CD4-positive, alpha-beta memory T cell (primary cell): ENCODE measurements at regions not wholly inside any gene's neighbourhood (a gene's known extent, or its start where the extent isn't known, plus 50 kb on each side); places are given as distances from the start of the nearest gene placed in this dataset.
A peak's percentile ranks its signal among the peaks of the same experiment; 100 is the strongest.

Source experiments
- CTCF ChIA-PET: fragments of 350-600 bp; sonication (Branson Sonifier 250); formaldehyde crosslinking; loops from one replicate; lab custom pipeline; 2021; ENCODE audit warnings: inconsistent platforms; ENCODE audit not compliant: partially characterized antibody; lab: Charles Lee
- POLR2A ChIA-PET: fragments of 350-600 bp; sonication (Branson Sonifier 250); formaldehyde crosslinking; loops from one replicate; lab custom pipeline; 2021; ENCODE audit not compliant: partially characterized antibody; lab: Charles Lee
- DNase-seq, 5 donors: peaks; one replicate each; pipeline versions ENCODE4 v3.0.0 to v3.0.0-alpha.2; 2020 to 2022; ENCODE audit warnings: mixed read lengths in 1 of 5
- H3K27ac ChIP-seq: one replicate; pipeline ENCODE4 v1.7.0; 2013; ENCODE audit warnings: low read depth, low read length
- H3K27me3 ChIP-seq: 2 replicates; pipeline ENCODE4 v1.7.0; 2013; ENCODE audit warnings: mild to moderate bottlenecking, low read length, moderate library complexity; ENCODE audit not compliant: insufficient read depth
- H3K36me3 ChIP-seq: 2 replicates; pipeline ENCODE4 v1.7.0; 2013; ENCODE audit warnings: mild to moderate bottlenecking, low read length, moderate library complexity; ENCODE audit not compliant: insufficient read depth
- H3K4me1 ChIP-seq: 2 replicates; pipeline ENCODE4 v1.7.0; 2013; ENCODE audit warnings: mild to moderate bottlenecking, low read length, moderate library complexity; ENCODE audit not compliant: insufficient read depth
- H3K4me3 ChIP-seq, 2 donors: one replicate each; pipeline ENCODE4 v1.7.0; 2013; ENCODE audit warnings: low read length in 2 of 2, mild to moderate bottlenecking in 1 of 2
- H3K9me3 ChIP-seq, 2 donors: one replicate each; pipeline ENCODE4 v1.7.0; 2013; ENCODE audit warnings: low read length in 2 of 2, control low read depth in 1 of 2; ENCODE audit not compliant: control insufficient read depth in 1 of 2
- H3K27ac Mint-ChIP-seq, 7 donors: one replicate each; pipeline ENCODE4 v1.8.0; 2020 to 2021; ENCODE audit warnings: mixed read lengths in 7 of 7, mild to moderate bottlenecking in 6 of 7, inconsistent platforms in 3 of 7, moderate library complexity in 3 of 7
- H3K27me3 Mint-ChIP-seq, 2 donors: one replicate each; pipeline ENCODE4 v1.8.0; 2020 to 2021; ENCODE audit warnings: mixed read lengths in 2 of 2
- H3K36me3 Mint-ChIP-seq, 2 donors: one replicate each; pipeline ENCODE4 v1.8.0; 2020 to 2021; ENCODE audit warnings: mixed read lengths in 2 of 2, inconsistent platforms in 1 of 2, mild to moderate bottlenecking in 1 of 2
- H3K4me1 Mint-ChIP-seq, 4 donors: one replicate each; pipeline ENCODE4 v1.8.0; 2020 to 2021; ENCODE audit warnings: mixed read lengths in 4 of 4, mild to moderate bottlenecking in 1 of 4
- H3K4me3 Mint-ChIP-seq, 8 donors: one replicate each; pipeline ENCODE4 v1.8.0; 2020 to 2021; ENCODE audit warnings: mixed read lengths in 8 of 8, mild to moderate bottlenecking in 7 of 8, moderate library complexity in 6 of 8, inconsistent platforms in 3 of 8
- H3K9me3 Mint-ChIP-seq, 8 donors: one replicate each; pipeline ENCODE4 v1.8.0; 2020 to 2021; ENCODE audit warnings: mixed read lengths in 8 of 8, mild to moderate bottlenecking in 5 of 8, inconsistent platforms in 3 of 8, moderate library complexity in 1 of 8
- intact Hi-C: fragments of 100-400 bp; cut with micrococcal nuclease; formaldehyde crosslinking; loops from one replicate; pipeline ENCODE4 v1.15.1; 2023

GRCh38 chr14:55798406-55798805 is 218.4 kb downstream of the KTN1 start:
- Histone ChIP-seq H3K27ac (no peak overlapping the region), H3K27me3 (no peaks in the 10 kb centered on the region), H3K4me1 (peaks cover 4% of the 10 kb centered on the region), H3K4me3 (no peak overlapping the region), H3K36me3 (no peaks in the 10 kb centered on the region), H3K9me3 (no peaks in the 10 kb centered on the region)
- Mint-ChIP-seq H3K4me3 (no peak overlapping the region), H3K36me3 (no peaks in the 10 kb centered on the region), H3K27ac (no peak overlapping the region), H3K4me1 (peaks cover 4 to 7% (median 5%) of the 10 kb centered on the region in 4 donors), H3K27me3 (no peaks in the 10 kb centered on the region), H3K9me3 (peaks cover 0 to 8% (median 2%) of the 10 kb centered on the region in 8 donors)
- intact Hi-C loops: no loop called here
- ChIA-PET CTCF (interaction anchor here (1.1 kb wide), 1 partner anchor 9 kb away, joined by 3 read pairs; no protein-coding TSS in a partner anchor), POLR2A (interaction anchor here (0.7 kb wide), 1 partner anchor 9 kb away, joined by 3 read pairs; no protein-coding TSS in a partner anchor)
- DNase-seq: no peak

DNA sequence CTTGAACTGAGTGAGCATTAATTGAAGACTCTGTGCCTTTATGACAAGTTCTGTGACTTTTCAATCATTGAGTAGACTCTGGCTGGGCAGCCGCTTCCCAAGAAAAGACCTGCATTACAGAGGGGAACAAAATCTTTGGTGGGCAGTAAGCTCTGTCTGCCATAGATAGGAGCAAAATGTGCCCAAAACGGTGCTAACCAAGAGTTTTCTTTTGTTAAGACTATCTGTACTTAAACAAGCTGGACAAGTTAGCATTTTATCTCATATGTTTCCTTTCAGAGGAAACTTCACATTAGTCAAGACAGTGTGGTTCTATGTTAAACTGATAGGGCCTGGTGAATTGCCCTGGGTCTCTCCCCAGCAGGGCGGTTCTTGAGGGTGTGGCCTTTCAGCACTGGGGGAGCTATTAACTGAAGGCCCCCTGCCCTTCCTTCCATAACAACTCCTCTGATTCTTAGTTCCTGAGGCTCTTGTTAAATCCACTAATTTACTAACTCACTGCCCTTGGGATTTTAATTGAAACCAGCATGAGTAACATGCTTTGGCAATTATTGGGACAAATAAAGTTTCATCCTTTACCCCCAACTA is 219.6 kb downstream of the KTN1 start:
- no peaks in the 10 kb centered on the region for H3K36me3 ChIP-seq
- intact Hi-C loops: no loop called here
- Mint-ChIP-seq H3K36me3 (no peaks in the 10 kb centered on the region), H3K27ac (no peak overlapping the region), H3K27me3 (no peaks in the 10 kb centered on the region), H3K9me3 (peaks cover 0 to 8% (median 2%) of the 10 kb centered on the region in 8 donors), H3K4me3 (no peak overlapping the region), H3K4me1 (peaks cover 8 to 19% (median 13%) of the 10 kb centered on the region in 4 donors)
- peaks cover 16% of the 10 kb centered on the region for H3K4me1 ChIP-seq
- H3K27ac ChIP-seq: no peak overlapping the region
- H3K27me3 ChIP-seq: no peaks in the 10 kb centered on the region
- no peak for DNase-seq
- no peaks in the 10 kb centered on the region for H3K9me3 ChIP-seq
- H3K4me3 ChIP-seq: no peak overlapping the region
- POLR2A ChIA-PET: no interaction called here
- CTCF ChIA-PET: interaction anchor here (1.7 kb wide), 1 partner anchor 20 kb away, joined by 3 read pairs; no protein-coding TSS in a partner anchor

DNA sequence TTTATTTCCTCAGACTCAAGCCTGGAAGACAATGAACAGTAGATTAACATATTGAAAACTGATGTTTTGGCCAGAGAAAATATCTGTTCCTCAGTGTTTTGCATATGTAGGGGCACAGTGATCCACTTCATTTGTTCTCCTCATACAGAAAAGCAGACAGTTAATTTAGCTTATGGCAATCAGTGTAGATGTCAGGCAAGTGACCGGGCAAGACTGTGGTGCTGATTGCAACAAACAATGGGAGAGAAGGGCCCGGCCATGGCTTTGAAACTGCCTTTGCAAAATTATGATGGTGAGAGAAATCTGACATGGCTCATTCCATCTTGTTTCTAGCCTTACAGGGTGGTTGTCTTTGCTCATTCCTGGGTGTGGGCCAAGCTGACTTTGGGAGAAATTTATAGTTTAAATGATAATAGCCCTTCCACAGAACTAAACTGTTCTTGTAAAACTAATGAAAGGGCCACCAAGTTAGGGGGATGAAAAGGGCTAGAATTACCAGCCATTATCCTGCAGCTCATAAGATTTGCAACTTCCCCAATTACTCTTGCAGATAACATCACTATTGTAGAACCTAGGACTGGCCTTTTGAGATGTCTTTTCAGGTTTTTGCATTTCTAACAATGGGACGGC is 220.3 kb downstream of the KTN1 start:
- Histone ChIP-seq H3K36me3 (no peaks in the 10 kb centered on the region), H3K27ac (no peak overlapping the region), H3K27me3 (no peaks in the 10 kb centered on the region), H3K4me3 (no peak overlapping the region), H3K9me3 (no peaks in the 10 kb centered on the region), H3K4me1 (peaks cover 23% of the 10 kb centered on the region)
- no peak overlapping the region for H3K4me3 Mint-ChIP-seq
- H3K4me1 Mint-ChIP-seq: peaks cover 9 to 25% (median 20%) of the 10 kb centered on the region in 4 donors
- CTCF ChIA-PET: interaction anchor here (1.2 to 1.7 kb wide), 2 partner anchors 19 to 69 kb away, joined by 3 read pairs; no protein-coding TSS in a partner anchor
- no peaks in the 10 kb centered on the region for H3K27me3 Mint-ChIP-seq
- POLR2A ChIA-PET: no interaction called here
- no peak for DNase-seq
- no peak overlapping the region for H3K27ac Mint-ChIP-seq
- peaks cover 0 to 8% (median 3%) of the 10 kb centered on the region in 8 donors for H3K9me3 Mint-ChIP-seq
- no peaks in the 10 kb centered on the region for H3K36me3 Mint-ChIP-seq
- intact Hi-C loops: no loop called here

- H3K4me1 Mint-ChIP-seq: peaks cover 14 to 34% (median 26%) of the 10 kb centered on the region in 4 donors
Observed at GRCh38 chr14:55801121-55801520, 221.1 kb downstream of the KTN1 start.

DNA sequence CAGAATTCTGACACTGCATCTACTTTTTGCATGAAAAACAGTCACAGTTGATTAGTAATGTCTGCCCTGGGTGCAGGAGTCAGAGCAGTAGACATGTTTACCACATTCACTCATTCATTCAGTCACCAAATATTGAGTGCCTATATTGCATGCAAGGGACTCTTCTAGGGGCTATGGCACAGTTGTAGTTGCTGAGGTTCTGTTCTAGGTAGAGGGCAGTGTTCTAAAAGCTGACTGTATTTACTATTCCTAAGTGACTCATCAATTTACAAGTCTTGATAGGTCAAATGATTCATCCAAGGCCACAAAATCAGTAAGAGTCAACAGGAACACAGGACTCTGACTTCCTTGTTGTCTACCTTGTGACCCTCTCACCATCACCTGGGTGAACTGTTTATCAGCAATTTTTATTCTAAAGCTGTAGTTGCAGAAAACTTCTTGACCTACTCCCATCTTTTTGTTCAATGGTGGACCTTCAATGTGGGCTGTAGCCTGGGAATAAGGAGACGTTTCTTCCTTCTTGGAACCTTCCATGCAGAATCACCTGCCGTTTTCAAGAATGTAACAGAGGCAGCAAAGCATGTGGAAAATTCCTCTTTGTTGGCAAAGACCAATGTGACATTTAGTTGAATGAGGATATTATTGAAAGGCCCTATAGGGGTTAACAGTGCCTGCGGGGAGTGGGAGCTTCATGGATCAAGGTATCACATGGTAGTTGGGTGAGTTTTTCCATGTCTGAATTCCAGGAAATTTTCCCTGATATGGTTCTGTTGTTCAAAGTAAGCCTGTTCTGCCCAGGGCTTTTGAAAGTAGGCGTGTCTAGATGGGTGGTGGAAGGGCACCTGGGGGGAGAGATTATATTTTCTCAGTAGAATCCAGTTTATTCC is 223.2 kb downstream of the KTN1 start:
- intact Hi-C loops: loop anchor here (2.0 kb wide), 1 partner anchor 316 kb away; the partner anchor contains the start of gene PELI2
- Mint-ChIP-seq H3K36me3 (no peaks in the 10 kb centered on the region), H3K4me3 (no peak overlapping the region), H3K9me3 (peaks cover 0 to 10% (median 6%) of the 10 kb centered on the region in 8 donors), H3K4me1 (peaks cover 29 to 55% (median 46%) of the 10 kb centered on the region in 4 donors), H3K27me3 (no peaks in the 10 kb centered on the region), H3K27ac (peak overlapping the region in 2 of 7 donors; percentile 57 to 65)
- H3K4me3 ChIP-seq: no peak overlapping the region
- peaks cover 50% of the 10 kb centered on the region for H3K4me1 ChIP-seq
- H3K27me3 ChIP-seq: no peaks in the 10 kb centered on the region
- H3K36me3 ChIP-seq: no peaks in the 10 kb centered on the region
- ChIA-PET POLR2A (interaction anchor here (0.8 kb wide), 1 partner anchor 315 kb away, joined by 4 read pairs; the partner anchor contains the start of gene PELI2), CTCF (no interaction called here)
- DNase-seq: no peak
- no peaks in the 10 kb centered on the region for H3K9me3 ChIP-seq
- H3K27ac ChIP-seq: no peak overlapping the region

More at GRCh38 chr14:55801121-55801520, 221.1 kb downstream of the KTN1 start:
- Histone ChIP-seq H3K4me3 (no peak overlapping the region), H3K9me3 (no peaks in the 10 kb centered on the region), H3K36me3 (no peaks in the 10 kb centered on the region), H3K27ac (no peak overlapping the region), H3K4me1 (peaks cover 30% of the 10 kb centered on the region), H3K27me3 (no peaks in the 10 kb centered on the region)
- CTCF ChIA-PET: interaction anchor here (1.2 to 1.7 kb wide), 2 partner anchors 18 to 69 kb away, joined by 3 read pairs; no protein-coding TSS in a partner anchor
- no peak overlapping the region for H3K4me3 Mint-ChIP-seq
- H3K27me3 Mint-ChIP-seq: no peaks in the 10 kb centered on the region
- no peak for DNase-seq
- intact Hi-C loops: no loop called here
- H3K27ac Mint-ChIP-seq: peak overlapping the region in 2 of 7 donors; percentile 20 to 57
- POLR2A ChIA-PET: no interaction called here
- peaks cover 0 to 8% (median 3%) of the 10 kb centered on the region in 8 donors for H3K9me3 Mint-ChIP-seq
- no peaks in the 10 kb centered on the region for H3K36me3 Mint-ChIP-seq

DNA sequence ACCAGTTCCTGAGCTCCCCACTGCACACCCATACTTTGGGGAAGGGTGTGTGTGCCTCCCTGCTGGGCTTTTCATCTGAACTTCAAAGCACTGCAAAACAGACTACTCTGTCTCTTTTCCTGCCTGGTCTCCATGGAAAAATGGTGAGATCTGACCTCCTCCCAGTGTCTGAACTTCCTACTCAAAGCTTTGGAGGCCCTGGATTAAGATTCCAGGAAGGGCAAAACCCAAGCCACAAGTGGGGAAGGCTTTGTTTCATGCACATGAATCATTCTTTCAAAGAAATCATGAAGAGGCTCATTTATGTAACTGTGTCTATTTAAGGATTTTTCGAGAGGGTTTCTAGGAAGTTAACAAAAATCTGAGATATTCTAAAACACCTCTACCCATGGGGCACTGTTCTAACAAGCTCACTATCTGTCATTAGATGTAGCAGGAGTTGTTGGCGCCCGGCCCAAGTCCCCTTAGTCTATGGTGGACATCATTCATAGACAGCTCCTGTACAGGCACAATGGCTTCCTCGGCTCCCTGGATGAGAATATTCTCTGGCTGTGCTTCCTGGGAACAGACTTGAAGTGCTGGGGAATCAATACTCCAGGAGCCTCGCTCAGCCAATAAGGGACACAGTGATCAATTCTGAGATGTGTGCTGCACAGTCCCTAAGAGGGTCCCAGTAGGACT is 224.0 kb downstream of the KTN1 start:
- Mint-ChIP-seq H3K9me3 (peaks cover 0 to 8% (median 6%) of the 10 kb centered on the region in 8 donors), H3K27ac (peak overlapping the region; percentile 17 to 91 (median 87)), H3K36me3 (no peaks in the 10 kb centered on the region), H3K4me1 (peaks cover 30 to 56% (median 47%) of the 10 kb centered on the region in 4 donors), H3K4me3 (peak overlapping the region in 2 of 8 donors; percentile 50 to 52), H3K27me3 (no peaks in the 10 kb centered on the region)
- ChIA-PET POLR2A (no interaction called here), CTCF (interaction anchor here (1.0 to 1.7 kb wide), 2 partner anchors 11 to 13 kb away, joined by 4 read pairs; no protein-coding TSS in a partner anchor)
- Histone ChIP-seq H3K27me3 (no peaks in the 10 kb centered on the region), H3K4me1 (peaks cover 54% of the 10 kb centered on the region), H3K27ac (no peak overlapping the region), H3K9me3 (no peaks in the 10 kb centered on the region), H3K36me3 (no peaks in the 10 kb centered on the region), H3K4me3 (no peak overlapping the region)
- no peak for DNase-seq
- intact Hi-C loops: loop anchor here (2.0 kb wide), 1 partner anchor 315 kb away; the partner anchor contains the start of gene PELI2
